HepG2 (cell line): ENCODE measurements at regions not wholly inside any gene's neighbourhood (a gene's known extent, or its start where the extent isn't known, plus 50 kb on each side); places are given as distances from the start of the nearest gene placed in this dataset.
A peak's percentile ranks its signal among the peaks of the same experiment; 100 is the strongest.

Experiments used
- ATAC-seq: fragments of 200-7000 bp; cut with Tn5 transposase; 3 replicates; pipeline ENCODE4 v1.9.1; 2020; ENCODE audit warnings: mild to moderate bottlenecking, moderate library complexity
- BruUV-seq: library from RNA; stranded (reverse); fragments of 400-500 nt; replicated peaks from 2 replicates; lab custom pipeline; 2021; lab: Mats Ljungman, UMichigan
- CTCF ChIA-PET: fragments of 300-600 bp; formaldehyde crosslinking; extraction: SDS; loops from one replicate; lab custom pipeline; 2021; ENCODE audit warnings: low total read pairs, inconsistent platforms, low intra/inter-chr PET ratio; lab: Yijun Ruan, JAX
- POLR2A ChIA-PET: fragments of 350-600 bp; sonication (Branson Sonifier 250); formaldehyde crosslinking; loops from one replicate; lab custom pipeline; 2020; ENCODE audit warnings: antibody characterized with exemption, inconsistent platforms; lab: Yijun Ruan, JAX
- DNase-seq: peaks from one replicate; pipeline ENCODE4 v3.0.0-alpha.2; 2015; ENCODE audit warnings: low spot score
- FAIRE-seq: peaks from 3 replicates; lab custom pipeline; 2011; peaks lifted over from hg19 to GRCh38; lab: Jason Lieb, UNC
- H2AFZ ChIP-seq: one replicate; pipeline ENCODE4 v1.6.1; 2011; ENCODE audit warnings: low read length, inconsistent platforms
- H3K27ac ChIP-seq: fragments of 300-600 bp; 3 replicates; pipeline ENCODE4 v1.8.0; 2011; ENCODE audit warnings: mixed run types, mild to moderate bottlenecking, mixed read lengths, low read length, inconsistent platforms; ENCODE audit not compliant: insufficient read depth; ENCODE audit errors: extremely low read length
- H3K27me3 ChIP-seq, 2 experiments: fragments of 200-600 bp in 1 of 2; 2 replicates in 1 of 2; 3 replicates in 1 of 2; pipeline versions ENCODE4 v1.6.0 to v1.8.0; 2011; ENCODE audit warnings: low read length in 2 of 2, mild to moderate bottlenecking in 2 of 2, moderate library complexity in 2 of 2, inconsistent platforms in 1 of 2; ENCODE audit not compliant: insufficient read depth in 2 of 2, control insufficient read depth in 1 of 2
- H3K36me3 ChIP-seq, 2 experiments: fragments of 200-600 bp in 1 of 2; replicated peaks in 1 of 2; 2 replicates in 1 of 2; 3 replicates in 1 of 2; pipeline versions ENCODE4 v1.5.1 to v1.8.0; 2011; ENCODE audit warnings: low read length in 2 of 2, inconsistent platforms in 1 of 2; ENCODE audit not compliant: insufficient read depth in 2 of 2, control insufficient read depth in 1 of 2
- H3K4me1 ChIP-seq: 2 replicates; pipeline ENCODE4 v1.5.1; 2012; ENCODE audit warnings: low read length, inconsistent platforms; ENCODE audit not compliant: insufficient read depth
- H3K4me2 ChIP-seq: 2 replicates; pipeline ENCODE4 v1.6.0; 2011; ENCODE audit warnings: low read depth, low read length, inconsistent platforms
- H3K4me3 ChIP-seq, 3 experiments: fragments of 200-600 bp in 1 of 3; sonication (generic), shearing (Covaris generic) in 1 of 3; replicated peaks in 1 of 3; 2 replicates each; pipeline ENCODE4 v1.5.1; 2011 to 2016; ENCODE audit warnings: low read length in 3 of 3, inconsistent platforms in 2 of 3, low read depth in 2 of 3, mild to moderate bottlenecking in 2 of 3, control low read depth in 1 of 3, mixed read lengths in 1 of 3; ENCODE audit not compliant: insufficient read depth in 1 of 3
- H3K79me2 ChIP-seq: one replicate; pipeline ENCODE4 v1.6.1; 2011; ENCODE audit warnings: low read length, inconsistent platforms; ENCODE audit not compliant: insufficient read depth
- H3K9ac ChIP-seq: 2 replicates; pipeline ENCODE4 v1.6.0; 2011; ENCODE audit warnings: mild to moderate bottlenecking, low read depth, low read length, inconsistent platforms; ENCODE audit not compliant: insufficient read depth
- H3K9me3 ChIP-seq: 2 replicates; pipeline ENCODE4 v1.5.1; 2012; ENCODE audit warnings: mild to moderate bottlenecking, low read length
- H4K20me1 ChIP-seq: 2 replicates; pipeline ENCODE4 v1.6.0; 2011; ENCODE audit warnings: inconsistent platforms, mild to moderate bottlenecking, low read length, moderate library complexity; ENCODE audit not compliant: insufficient read depth
- CEBPB ChIP-seq: IDR thresholded peaks from 2 replicates; pipeline ENCODE4 v1.6.1; 2011; ENCODE audit warnings: low read depth, low read length, improper control_type of control experiment, borderline replicate concordance
- WGBS: methylation state at CpG from one replicate; pipeline ENCODE4 v1.1.6; 2017; ENCODE audit warnings: low lambda C conversion rate; 5-methylcytosine and 5-hydroxymethylcytosine counted together
- in situ Hi-C: cut with HindIII; loops from 2 replicates; pipeline ENCODE4 v1.10.0; 2017; ENCODE audit warnings: low pct_unique_long_range_greater_than_20kb; ENCODE audit not compliant: extremely low pct_ligation_motif_present
- intact Hi-C: fragments of 100-400 bp; cut with micrococcal nuclease; formaldehyde crosslinking; loops from one replicate; pipeline ENCODE4 v1.10.0; 2022; ENCODE audit not compliant: unreplicated experiment
- TF ChIP-seq, protein P1 (sequence below): sonication (generic); formaldehyde crosslinking; IDR thresholded peaks from 2 replicates; pipeline ENCODE4 v1.5.0; 2020; ENCODE audit warnings: missing genetic modification reagents
- TF ChIP-seq, protein P2 (sequence below): sonication (generic); formaldehyde crosslinking; IDR thresholded peaks from 2 replicates; pipeline ENCODE4 v1.4.0; 2020; ENCODE audit warnings: missing genetic modification reagents
- TF ChIP-seq, protein P3 (sequence below): sonication (generic); formaldehyde crosslinking; IDR thresholded peaks from 2 replicates; pipeline ENCODE4 v1.8.1; 2023; ENCODE audit warnings: mild to moderate bottlenecking, missing genetic modification reagents

DNA sequence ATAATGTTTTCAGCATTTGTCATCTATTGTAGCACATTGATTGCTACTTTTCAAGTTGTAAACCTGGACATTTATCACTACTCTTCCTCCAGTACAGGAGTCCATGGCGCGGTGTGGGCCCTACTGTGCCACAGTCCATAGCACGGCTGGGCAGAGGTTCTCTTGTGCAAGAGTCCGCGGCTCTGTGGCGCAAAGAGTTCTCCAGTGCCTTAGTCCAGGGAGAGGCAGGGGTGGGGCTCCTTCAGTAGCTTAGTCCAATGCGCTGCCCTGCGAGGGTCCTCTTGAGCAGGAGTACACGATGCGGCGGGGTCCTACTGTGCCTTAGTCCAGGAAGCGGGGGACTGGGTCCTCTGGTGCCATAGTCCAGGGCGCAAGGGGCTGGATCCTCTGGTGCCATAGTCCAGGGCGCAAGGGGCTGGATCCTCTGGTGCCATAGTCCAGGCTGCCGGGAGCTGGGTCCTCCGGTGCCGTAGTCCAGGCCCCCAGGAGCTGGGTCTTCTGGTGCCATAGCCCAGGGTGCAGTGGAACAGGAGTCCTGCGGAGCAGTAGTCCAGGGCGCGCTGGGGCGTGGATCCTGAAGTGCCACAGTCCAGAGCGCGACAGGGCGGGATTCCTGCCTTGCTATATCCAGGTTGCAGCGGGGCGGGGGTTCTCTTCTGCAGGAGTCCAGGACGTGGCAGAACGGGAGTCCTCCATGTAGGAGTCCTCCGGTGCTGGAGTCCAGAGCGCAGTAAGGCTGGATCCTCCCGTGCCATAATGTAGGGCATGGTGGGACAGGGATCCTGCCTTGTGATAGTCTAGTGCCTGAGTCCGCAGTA, 129.3 kb downstream of the CCDC74A start:
- H3K79me2 ChIP-seq, result no peaks in the 10 kb centered on the region
- FAIRE-seq, result no peak
- no peak for ATAC-seq
- H3K4me1 ChIP-seq, result no peaks in the 10 kb centered on the region
- H4K20me1 ChIP-seq, result no peaks in the 10 kb centered on the region
- ChIA-PET CTCF (no interaction called here), POLR2A (no interaction called here)
- H3K4me3 ChIP-seq, result no peak overlapping the region
- H3K9me3 ChIP-seq, result no peaks in the 10 kb centered on the region
- intact Hi-C loops, result no loop called here
- no peaks in the 10 kb centered on the region for H3K36me3 ChIP-seq
- H3K27me3 ChIP-seq, result 0 out of 5 replicates have a peak, but pooled peaks cover 0 to 3% of the 10 kb centered on the region in 2 experiments
- H2AFZ ChIP-seq, result no peak overlapping the region
- H3K9ac ChIP-seq, result no peak overlapping the region
- WGBS, result 74% methylated on average over 20 of the region's 32 CpGs
- H3K27ac ChIP-seq, result no peak overlapping the region
- H3K4me2 ChIP-seq, result no peak overlapping the region
- DNase-seq, result no peak
- in situ Hi-C loops, result loop anchor here (25.0 kb wide), 2 partner anchors 245 to 495 kb away; no protein-coding TSS in a partner anchor
- BruUV-seq, result no TSS peak
- TF ChIP-seq, protein P1, sequence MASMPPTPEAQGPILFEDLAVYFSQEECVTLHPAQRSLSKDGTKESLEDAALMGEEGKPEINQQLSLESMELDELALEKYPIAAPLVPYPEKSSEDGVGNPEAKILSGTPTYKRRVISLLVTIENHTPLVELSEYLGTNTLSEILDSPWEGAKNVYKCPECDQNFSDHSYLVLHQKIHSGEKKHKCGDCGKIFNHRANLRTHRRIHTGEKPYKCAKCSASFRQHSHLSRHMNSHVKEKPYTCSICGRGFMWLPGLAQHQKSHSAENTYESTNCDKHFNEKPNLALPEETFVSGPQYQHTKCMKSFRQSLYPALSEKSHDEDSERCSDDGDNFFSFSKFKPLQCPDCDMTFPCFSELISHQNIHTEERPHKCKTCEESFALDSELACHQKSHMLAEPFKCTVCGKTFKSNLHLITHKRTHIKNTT (CRISPR knock-in tag), result no peak
- 0 out of 2 replicates have a peak, but pooled peaks have one; percentile 19 for TF ChIP-seq CEBPB
- TF ChIP-seq, protein P2, sequence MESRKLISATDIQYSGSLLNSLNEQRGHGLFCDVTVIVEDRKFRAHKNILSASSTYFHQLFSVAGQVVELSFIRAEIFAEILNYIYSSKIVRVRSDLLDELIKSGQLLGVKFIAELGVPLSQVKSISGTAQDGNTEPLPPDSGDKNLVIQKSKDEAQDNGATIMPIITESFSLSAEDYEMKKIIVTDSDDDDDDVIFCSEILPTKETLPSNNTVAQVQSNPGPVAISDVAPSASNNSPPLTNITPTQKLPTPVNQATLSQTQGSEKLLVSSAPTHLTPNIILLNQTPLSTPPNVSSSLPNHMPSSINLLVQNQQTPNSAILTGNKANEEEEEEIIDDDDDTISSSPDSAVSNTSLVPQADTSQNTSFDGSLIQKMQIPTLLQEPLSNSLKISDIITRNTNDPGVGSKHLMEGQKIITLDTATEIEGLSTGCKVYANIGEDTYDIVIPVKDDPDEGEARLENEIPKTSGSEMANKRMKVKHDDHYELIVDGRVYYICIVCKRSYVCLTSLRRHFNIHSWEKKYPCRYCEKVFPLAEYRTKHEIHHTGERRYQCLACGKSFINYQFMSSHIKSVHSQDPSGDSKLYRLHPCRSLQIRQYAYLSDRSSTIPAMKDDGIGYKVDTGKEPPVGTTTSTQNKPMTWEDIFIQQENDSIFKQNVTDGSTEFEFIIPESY, result peak; percentile 96
- TF ChIP-seq, protein P3, sequence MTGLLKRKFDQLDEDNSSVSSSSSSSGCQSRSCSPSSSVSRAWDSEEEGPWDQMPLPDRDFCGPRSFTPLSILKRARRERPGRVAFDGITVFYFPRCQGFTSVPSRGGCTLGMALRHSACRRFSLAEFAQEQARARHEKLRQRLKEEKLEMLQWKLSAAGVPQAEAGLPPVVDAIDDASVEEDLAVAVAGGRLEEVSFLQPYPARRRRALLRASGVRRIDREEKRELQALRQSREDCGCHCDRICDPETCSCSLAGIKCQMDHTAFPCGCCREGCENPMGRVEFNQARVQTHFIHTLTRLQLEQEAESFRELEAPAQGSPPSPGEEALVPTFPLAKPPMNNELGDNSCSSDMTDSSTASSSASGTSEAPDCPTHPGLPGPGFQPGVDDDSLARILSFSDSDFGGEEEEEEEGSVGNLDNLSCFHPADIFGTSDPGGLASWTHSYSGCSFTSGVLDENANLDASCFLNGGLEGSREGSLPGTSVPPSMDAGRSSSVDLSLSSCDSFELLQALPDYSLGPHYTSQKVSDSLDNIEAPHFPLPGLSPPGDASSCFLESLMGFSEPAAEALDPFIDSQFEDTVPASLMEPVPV (CRISPR knock-in tag), result no peak
